ENCODE measurements at regions not wholly inside any gene's neighbourhood (a gene's known extent, or its start where the extent isn't known, plus 50 kb on each side); places are given as distances from the start of the nearest gene placed in this dataset.

- TF ChIP-seq CTCF (IDR thresholded peaks at IDR 0.05; ENCODE audit: low read depth, low read length, poor library complexity, severe bottlenecking) (no peak), EZH2phosphoT487 (IDR thresholded peaks at IDR 0.05; ENCODE audit: borderline replicate concordance, low read length) (no peak)
These were observed 464.0 kb downstream of the TRIB2 start for GRCh38 chr2:13180729-13181128.

All from DOHH2 (cell line).